Endothelial cell of umbilical vein (primary cell): ENCODE measurements at regions not wholly inside any gene's neighbourhood (a gene's known extent, or its start where the extent isn't known, plus 50 kb on each side); places are given as distances from the start of the nearest gene placed in this dataset.

Experiments used
- BruUV-seq: library from RNA; stranded (reverse); fragments of 400-500 nt; replicated peaks from 2 replicates; lab custom pipeline; 2021; lab: Mats Ljungman, UMichigan
- CTCF ChIA-PET: fragments of 300-600, 350-600 bp; sonication (Branson Sonifier 250); formaldehyde crosslinking; loops from one replicate; lab custom pipeline; 2021; ENCODE audit warnings: antibody characterized with exemption, inconsistent platforms; lab: Charles Lee
- POLR2A ChIA-PET: fragments of 300-600, 350-600 bp; sonication (Branson Sonifier 250); formaldehyde crosslinking; loops from one replicate; lab custom pipeline; 2021; ENCODE audit warnings: antibody characterized with exemption, inconsistent platforms; lab: Charles Lee
- DNase-seq: peaks from one replicate; pipeline ENCODE4 v3.0.0-alpha.2; 2011; ENCODE audit warnings: low read depth, low spot score
- FAIRE-seq: peaks from 2 replicates; lab custom pipeline; 2011; peaks lifted over from hg19 to GRCh38; lab: Jason Lieb, UNC
- H2AFZ ChIP-seq: 2 replicates; pipeline ENCODE4 v1.6.0; 2012; ENCODE audit warnings: low read depth, low read length, control low read depth, inconsistent platforms
- H3K27ac ChIP-seq: 2 replicates; pipeline ENCODE4 v1.5.1; 2011; ENCODE audit warnings: low read depth, mild to moderate bottlenecking, control low read depth, low read length, moderate library complexity; ENCODE audit not compliant: insufficient read depth
- H3K27me3 ChIP-seq, 2 experiments: 2 replicates each; pipeline versions ENCODE4 v1.6.0 to v1.6.1; 2011; ENCODE audit warnings: low read length in 2 of 2, mixed read lengths in 1 of 2; ENCODE audit not compliant: control insufficient read depth in 2 of 2, insufficient read depth in 2 of 2
- H3K36me3 ChIP-seq, 2 experiments: 2 replicates in 1 of 2; 3 replicates in 1 of 2; pipeline ENCODE4 v1.5.1; 2011; ENCODE audit warnings: low read length in 2 of 2, mild to moderate bottlenecking in 1 of 2, moderate library complexity in 1 of 2; ENCODE audit not compliant: control insufficient read depth in 2 of 2, insufficient read depth in 2 of 2; ENCODE audit errors: extremely low read depth in 1 of 2
- H3K4me1 ChIP-seq: 3 replicates; pipeline ENCODE4 v1.5.1; 2011; ENCODE audit warnings: mild to moderate bottlenecking, low read length; ENCODE audit not compliant: control insufficient read depth, insufficient read depth; ENCODE audit errors: extremely low read depth
- H3K4me2 ChIP-seq: 2 replicates; pipeline ENCODE4 v1.6.1; 2011; ENCODE audit warnings: low read length, control low read depth, mixed read lengths; ENCODE audit not compliant: insufficient read depth
- H3K4me3 ChIP-seq, 3 experiments: fragments of 200-600 bp in 1 of 3; sonication (generic), shearing (Covaris generic) in 1 of 3; replicated peaks in 1 of 3; 2 replicates each; pipeline ENCODE4 v1.5.1; 2011 to 2016; ENCODE audit warnings: control low read depth in 3 of 3, low read length in 3 of 3, mild to moderate bottlenecking in 2 of 3, inconsistent platforms in 1 of 3, low read depth in 1 of 3, moderate library complexity in 1 of 3; ENCODE audit not compliant: insufficient read depth in 1 of 3
- H3K79me2 ChIP-seq: 2 replicates; pipeline ENCODE4 v1.6.0; 2012; ENCODE audit warnings: low read length, inconsistent platforms; ENCODE audit not compliant: control insufficient read depth, insufficient read depth
- H3K9ac ChIP-seq: replicated peaks from 2 replicates; pipeline ENCODE3; 2011; ENCODE audit warnings: low read length, control low read depth; ENCODE audit not compliant: insufficient read depth; ENCODE audit errors: extremely low read depth
- H3K9me1 ChIP-seq: replicated peaks from 3 replicates; pipeline ENCODE4 v1.6.0; 2011; ENCODE audit warnings: mild to moderate bottlenecking, low read length; ENCODE audit not compliant: control insufficient read depth, insufficient read depth; ENCODE audit errors: extremely low read depth
- H3K9me3 ChIP-seq: replicated peaks from 2 replicates; pipeline ENCODE4 v1.5.1; 2012; ENCODE audit warnings: low read length, inconsistent platforms; ENCODE audit not compliant: control insufficient read depth, insufficient read depth
- H4K20me1 ChIP-seq: replicated peaks from 2 replicates; pipeline ENCODE3; 2011; ENCODE audit warnings: mild to moderate bottlenecking, low read length; ENCODE audit not compliant: control insufficient read depth, insufficient read depth; ENCODE audit errors: extremely low read depth
- EZH2 ChIP-seq: IDR thresholded peaks from 2 replicates; pipeline ENCODE4 v1.6.1; 2012; ENCODE audit warnings: borderline replicate concordance, low read depth, mild to moderate bottlenecking, moderate library complexity, low read length, inconsistent platforms; ENCODE audit not compliant: severe bottlenecking
- FOS ChIP-seq: IDR thresholded peaks from 2 replicates; pipeline ENCODE4 v1.6.1; 2011; ENCODE audit warnings: mild to moderate bottlenecking, low read length, moderate library complexity, borderline replicate concordance; ENCODE audit not compliant: insufficient read depth
- GATA2 ChIP-seq: IDR thresholded peaks from 2 replicates; pipeline ENCODE4 v1.7.0; 2011; ENCODE audit warnings: low read depth, mild to moderate bottlenecking, moderate library complexity, mixed read lengths, low read length; ENCODE audit not compliant: insufficient read length, insufficient read depth
- JUN ChIP-seq: IDR thresholded peaks from 2 replicates; pipeline ENCODE4 v1.6.1; 2011; ENCODE audit warnings: borderline replicate concordance, low read depth; ENCODE audit not compliant: insufficient read length, insufficient read depth
- MYC ChIP-seq: IDR thresholded peaks from one replicate; pipeline ENCODE4 v1.6.1; 2011; ENCODE audit warnings: mild to moderate bottlenecking, low read depth, low read length
- POLR2A ChIP-seq: IDR thresholded peaks from 2 replicates; pipeline ENCODE4 v1.6.1; 2012; ENCODE audit warnings: low read depth, mild to moderate bottlenecking, control low read depth, low read length
- POLR2AphosphoS5 ChIP-seq: IDR thresholded peaks from 2 replicates; pipeline ENCODE4 v1.6.1; 2012; ENCODE audit warnings: low read depth, mild to moderate bottlenecking, control low read depth, low read length, moderate library complexity; ENCODE audit not compliant: insufficient read depth
- dilution Hi-C: fragments of 300-500 bp; cut with MboI; formaldehyde crosslinking; loops from one replicate; pipeline ENCODE4 v1.15.0; 2019; ENCODE audit warnings: low sequenced_read_pairs; ENCODE audit not compliant: extremely low pct_ligation_motif_present
- intact Hi-C: fragments of 100-400 bp; cut with micrococcal nuclease; formaldehyde crosslinking; loops from one replicate; pipeline ENCODE4 v1.10.0; 2022
- TF ChIP-seq, protein P1 (sequence below), 2 donors: IDR thresholded peaks; 1 replicate in 1 of 2; 2 replicates in 1 of 2; pipeline ENCODE4 v1.5.1; 2011; ENCODE audit warnings: low read length in 2 of 2, mild to moderate bottlenecking in 2 of 2, moderate library complexity in 2 of 2, control low read depth in 1 of 2, inconsistent platforms in 1 of 2, low read depth in 1 of 2; ENCODE audit not compliant: insufficient read depth in 1 of 2; ENCODE audit errors: extremely low read depth in 1 of 2
- TF ChIP-seq, protein P2 (sequence below): IDR thresholded peaks from 2 replicates; pipeline ENCODE4 v1.6.1; 2011; ENCODE audit not compliant: insufficient read depth, insufficient read length

DNA sequence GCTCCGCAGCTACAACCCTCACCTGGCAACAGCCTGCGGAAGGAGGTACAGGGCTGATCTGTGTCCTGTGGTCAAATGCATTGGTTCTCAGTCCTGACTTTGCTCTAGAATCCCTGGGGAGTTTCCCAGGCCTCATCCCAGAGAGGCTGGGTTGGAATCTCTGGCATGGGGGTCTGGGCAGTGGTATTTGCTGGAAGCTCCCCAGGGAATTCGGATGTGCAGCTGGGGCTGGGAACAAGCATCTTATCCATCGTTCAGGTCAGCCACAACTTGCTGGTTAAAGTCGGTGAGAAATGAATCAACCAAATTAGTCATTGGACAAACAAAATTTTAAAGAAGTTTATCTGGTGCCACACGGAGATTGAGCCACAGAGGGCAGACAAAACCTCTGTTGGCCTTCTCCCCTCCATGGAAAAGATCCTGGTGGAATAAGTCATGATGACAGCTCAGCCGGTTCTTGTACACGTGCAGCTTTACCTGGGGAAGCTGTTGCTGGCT lies 231.2 kb downstream of the FOXL1 start:
- Histone ChIP-seq H3K9ac (no peak overlapping the region), H3K27ac (no peak overlapping the region), H3K27me3 (no peaks in the 10 kb centered on the region), H3K79me2 (no peaks in the 10 kb centered on the region), H3K4me1 (peaks cover 5% of the 10 kb centered on the region), H4K20me1 (no peaks in the 10 kb centered on the region), H2AFZ (no peak overlapping the region), H3K4me2 (no peak overlapping the region), H3K9me3 (no peaks in the 10 kb centered on the region), H3K9me1 (no peaks in the 10 kb centered on the region), H3K36me3 (no peaks in the 10 kb centered on the region), H3K4me3 (no peak overlapping the region)
- CTCF ChIA-PET: interaction anchor here (0.9 to 2.5 kb wide), 4 partner anchors 25 to 253 kb away, joined by 3 to 7 read pairs (median 4); no protein-coding TSS in a partner anchor
- dilution Hi-C loops (no loop called here), intact Hi-C loops (no loop called here)
- peak; percentile 81 for FAIRE-seq
- TF ChIP-seq FOS (peak; percentile 65), JUN (no peak), GATA2 (peak; percentile 56)
- peak; percentile 27 for DNase-seq
- no TSS peak for BruUV-seq
- POLR2A ChIA-PET: no interaction called here

DNA sequence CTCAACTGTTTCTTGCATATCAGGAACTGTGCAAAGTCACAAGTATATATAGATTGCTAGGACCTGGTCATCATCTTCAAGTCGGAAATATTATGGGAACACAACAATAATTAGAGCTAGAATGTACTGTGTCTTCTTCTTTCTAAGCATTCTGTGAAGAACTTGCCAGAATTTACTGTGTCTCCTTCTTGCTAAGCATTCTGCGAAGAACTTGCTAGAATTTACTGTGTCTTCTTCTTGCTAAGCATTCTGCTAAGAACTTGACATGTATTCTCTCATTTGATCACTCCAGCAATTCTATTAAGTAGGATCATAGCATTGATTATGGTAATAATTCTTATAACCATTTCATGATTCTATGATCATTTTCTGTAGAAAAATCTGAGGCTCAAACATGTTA lies 231.7 kb downstream of the FOXL1 start:
- Histone ChIP-seq H3K4me2 (no peak overlapping the region), H4K20me1 (no peaks in the 10 kb centered on the region), H3K27me3 (no peaks in the 10 kb centered on the region), H3K36me3 (no peaks in the 10 kb centered on the region), H3K9me1 (no peaks in the 10 kb centered on the region), H3K79me2 (no peaks in the 10 kb centered on the region), H2AFZ (no peak overlapping the region), H3K9ac (no peak overlapping the region), H3K27ac (no peak overlapping the region), H3K4me1 (peaks cover 5% of the 10 kb centered on the region), H3K9me3 (no peaks in the 10 kb centered on the region), H3K4me3 (no peak overlapping the region)
- intact Hi-C loops: no loop called here
- FAIRE-seq: no peak
- BruUV-seq: no TSS peak
- POLR2A ChIA-PET: no interaction called here
- dilution Hi-C loops: no loop called here
- no peak for DNase-seq
- CTCF ChIA-PET: interaction anchor here (0.9 to 2.5 kb wide), 3 partner anchors 49 to 252 kb away, joined by 4 to 7 read pairs (median 5); no protein-coding TSS in a partner anchor
- TF ChIP-seq JUN (no peak), POLR2AphosphoS5 (no peak), FOS (no peak), POLR2A (no peak), GATA2 (no peak), MYC (no peak), EZH2 (no peak)
- TF ChIP-seq, protein P1, sequence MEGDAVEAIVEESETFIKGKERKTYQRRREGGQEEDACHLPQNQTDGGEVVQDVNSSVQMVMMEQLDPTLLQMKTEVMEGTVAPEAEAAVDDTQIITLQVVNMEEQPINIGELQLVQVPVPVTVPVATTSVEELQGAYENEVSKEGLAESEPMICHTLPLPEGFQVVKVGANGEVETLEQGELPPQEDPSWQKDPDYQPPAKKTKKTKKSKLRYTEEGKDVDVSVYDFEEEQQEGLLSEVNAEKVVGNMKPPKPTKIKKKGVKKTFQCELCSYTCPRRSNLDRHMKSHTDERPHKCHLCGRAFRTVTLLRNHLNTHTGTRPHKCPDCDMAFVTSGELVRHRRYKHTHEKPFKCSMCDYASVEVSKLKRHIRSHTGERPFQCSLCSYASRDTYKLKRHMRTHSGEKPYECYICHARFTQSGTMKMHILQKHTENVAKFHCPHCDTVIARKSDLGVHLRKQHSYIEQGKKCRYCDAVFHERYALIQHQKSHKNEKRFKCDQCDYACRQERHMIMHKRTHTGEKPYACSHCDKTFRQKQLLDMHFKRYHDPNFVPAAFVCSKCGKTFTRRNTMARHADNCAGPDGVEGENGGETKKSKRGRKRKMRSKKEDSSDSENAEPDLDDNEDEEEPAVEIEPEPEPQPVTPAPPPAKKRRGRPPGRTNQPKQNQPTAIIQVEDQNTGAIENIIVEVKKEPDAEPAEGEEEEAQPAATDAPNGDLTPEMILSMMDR (IDR thresholded peaks at IDR 0.05; ENCODE audit: extremely low read depth in 1 of 2, insufficient read depth in 1 of 2, low read depth in 1 of 2, low read length in 2 of 2): no peak
- TF ChIP-seq, protein P2, sequence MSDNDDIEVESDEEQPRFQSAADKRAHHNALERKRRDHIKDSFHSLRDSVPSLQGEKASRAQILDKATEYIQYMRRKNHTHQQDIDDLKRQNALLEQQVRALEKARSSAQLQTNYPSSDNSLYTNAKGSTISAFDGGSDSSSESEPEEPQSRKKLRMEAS: no peak
